SK-MEL-5 (cell line): ENCODE measurements at regions not wholly inside any gene's neighbourhood (a gene's known extent, or its start where the extent isn't known, plus 50 kb on each side); places are given as distances from the start of the nearest gene placed in this dataset.

ENCODE experiments used
- DNase-seq: peaks from one replicate; pipeline ENCODE4 v3.0.0-alpha.2; 2016; ENCODE audit warnings: low read depth, low spot score
- in situ Hi-C: cut with HindIII; loops from 2 replicates; pipeline ENCODE4 v1.10.0; 2016; ENCODE audit warnings: low sequenced_read_pairs, high pct_unique_total_duplicates, low pct_unique_long_range_greater_than_20kb

DNA sequence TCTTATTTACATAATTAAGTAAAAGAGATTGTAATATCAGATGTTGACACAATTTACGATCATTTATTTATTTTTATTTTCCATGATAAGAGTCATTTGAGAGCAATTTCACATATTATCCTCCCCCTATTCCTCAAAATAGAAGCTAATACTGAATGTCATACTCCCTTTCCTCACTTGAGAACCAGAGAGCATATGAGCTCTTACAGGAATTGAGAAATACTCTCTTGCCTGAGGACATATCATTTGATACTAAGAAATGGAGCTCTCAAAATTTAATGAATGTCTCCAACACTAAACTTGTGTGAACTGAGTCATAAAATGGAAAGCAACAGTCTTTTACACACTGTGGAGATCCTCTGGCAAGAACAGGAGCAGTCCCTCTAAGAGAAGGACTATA is 68.5 kb upstream of the CHST9 start:
- no peak for DNase-seq
- in situ Hi-C loops: no loop called here

DNA sequence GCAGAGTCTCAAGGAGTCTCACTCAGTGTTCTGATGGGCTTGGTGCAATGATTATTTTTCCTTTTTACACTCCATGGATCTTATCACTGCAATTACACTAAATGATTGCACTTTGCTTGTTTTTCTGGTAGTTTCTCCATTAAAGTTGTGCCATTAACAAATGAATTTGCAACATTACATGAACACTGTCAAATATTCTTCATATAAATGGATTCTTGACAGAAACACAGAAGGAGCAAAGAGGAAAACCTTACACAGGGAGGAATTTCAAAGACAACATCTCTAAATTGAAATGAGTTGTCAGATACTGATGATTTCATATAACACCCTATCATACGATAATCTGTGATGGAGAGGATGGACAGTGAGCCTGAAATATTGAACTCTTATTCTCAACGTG is 65.4 kb upstream of the CHST9 start:
- in situ Hi-C loops: no loop called here
- no peak for DNase-seq

DNA sequence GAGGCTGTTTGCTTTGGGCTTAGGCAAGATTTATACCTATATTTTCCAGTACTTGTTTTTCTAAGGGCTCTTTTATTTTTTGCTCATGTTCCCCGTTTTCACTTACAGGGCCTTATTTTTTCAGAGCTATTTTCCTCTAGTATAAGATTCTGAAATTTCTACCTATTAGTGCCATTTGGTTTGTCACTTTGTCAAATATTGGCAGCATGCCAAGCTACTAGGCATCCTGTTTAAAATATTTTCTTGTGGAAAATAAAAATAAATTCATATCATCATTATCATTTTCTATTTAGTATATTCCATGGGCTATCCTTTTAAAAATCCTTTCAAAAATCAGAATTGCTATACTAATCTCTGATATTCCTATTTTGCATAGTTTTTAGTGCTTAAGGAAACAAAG is 64.8 kb upstream of the CHST9 start:
- DNase-seq: no peak
- in situ Hi-C loops: no loop called here

DNA sequence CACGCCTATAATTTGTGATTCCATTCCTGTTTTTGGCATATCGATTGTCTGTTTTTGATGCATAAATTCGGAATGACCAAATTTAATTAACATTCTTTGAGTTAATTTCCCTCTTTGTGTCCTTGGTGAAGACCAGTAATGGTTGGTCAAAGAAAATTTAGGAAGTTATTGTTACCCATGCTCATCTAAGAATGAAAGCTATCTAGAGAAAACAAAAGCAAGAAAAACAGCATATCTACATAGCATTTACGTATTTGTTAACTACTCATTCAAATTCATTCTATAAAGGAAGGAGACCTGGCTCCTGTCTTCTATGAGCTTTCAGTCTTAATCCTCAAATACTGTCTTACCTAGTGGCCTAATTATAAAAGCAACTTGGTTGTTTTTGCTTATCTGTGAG is 59.2 kb upstream of the CHST9 start:
- DNase-seq: no peak
- in situ Hi-C loops: no loop called here

- DNase-seq: no peak
- in situ Hi-C loops: no loop called here
Measured at GRCh38 chr18:27242392-27243047, 57.4 kb upstream of the CHST9 start.

- DNase-seq: no peak
- in situ Hi-C loops: no loop called here
Measured at GRCh38 chr18:27240383-27240782, 55.3 kb upstream of the CHST9 start.

GRCh38 chr18:27239669-27240068 is 54.6 kb upstream of the CHST9 start:
- no peak for DNase-seq
- in situ Hi-C loops: no loop called here

DNA sequence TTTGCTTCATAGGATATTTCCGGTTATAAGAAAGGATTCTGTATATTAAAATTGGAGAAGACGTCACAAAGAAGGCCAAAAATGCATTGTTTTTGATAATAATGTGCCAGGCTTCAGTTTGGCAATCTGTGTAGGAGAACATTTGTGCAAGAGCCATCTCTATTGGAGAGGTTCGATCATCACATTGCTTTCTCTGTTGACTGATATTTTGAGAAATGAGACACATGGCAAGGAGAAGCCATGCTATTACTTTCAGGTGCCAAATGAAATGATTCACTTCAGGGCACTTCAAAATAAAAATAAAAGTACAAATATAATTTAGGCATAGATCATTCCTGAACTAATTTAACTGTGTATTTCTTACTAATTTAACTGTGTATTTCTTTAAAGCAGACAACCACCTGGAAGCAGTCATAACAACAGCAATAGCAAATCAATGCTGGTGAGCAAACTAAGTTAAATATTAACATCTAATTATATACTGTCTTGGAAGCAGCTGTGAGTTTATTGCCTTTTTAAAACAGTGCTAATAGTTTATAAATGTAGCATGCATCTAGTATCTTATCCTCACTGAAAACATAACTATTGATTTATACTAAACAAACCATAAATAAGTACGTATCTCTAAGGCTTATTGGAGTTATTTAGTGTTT is 50.2 kb upstream of the CHST9 start:
- in situ Hi-C loops: no loop called here
- no peak for DNase-seq
